ENCODE measurements at regions not wholly inside any gene's neighbourhood (a gene's known extent, or its start where the extent isn't known, plus 50 kb on each side); places are given as distances from the start of the nearest gene placed in this dataset.

- Histone ChIP-seq H3K18ac (ENCODE audit: extremely low read depth, low read length) (no peak overlapping the region), H3K14ac (ENCODE audit: insufficient read length) (no peak overlapping the region), H2BK12ac (ENCODE audit: low read depth, low read length) (no peak overlapping the region), H4K20me1 (replicated peaks in 1 of 2; ENCODE audit: control insufficient read depth in 1 of 2, insufficient read depth in 2 of 2, low read length in 2 of 2) (peaks cover 4 to 7% of the 10 kb centered on the region in 2 experiments), H2AFZ (ENCODE audit: low read length) (no peak overlapping the region), H3K4me3 (ENCODE audit: extremely low read depth in 1 of 4, insufficient read depth in 2 of 4, low read depth in 3 of 4, low read length in 4 of 4) (no peak overlapping the region), H3K79me1 (ENCODE audit: low read depth, low read length) (no peaks in the 10 kb centered on the region), H3K4me2 (ENCODE audit: insufficient read depth in 1 of 2, low read depth in 2 of 2, low read length in 2 of 2) (no peak overlapping the region), H3K9me3 (ENCODE audit: insufficient read depth in 2 of 2, low read depth in 1 of 2, low read length in 1 of 2) (peaks cover 0 to 3% of the 10 kb centered on the region in 2 experiments; a peak in 2 of 4 replicates), H2BK5ac (ENCODE audit: low read depth, low read length) (no peak overlapping the region), H2BK15ac (ENCODE audit: low read length) (no peak overlapping the region), H4K91ac (replicated peaks; ENCODE audit: insufficient read length, low read length) (no peak overlapping the region), H2BK120ac (replicated peaks; ENCODE audit: low read depth, low read length) (no peak overlapping the region), H4K8ac (ENCODE audit: extremely low read depth, insufficient read depth, low read length) (no peak overlapping the region), H3K27me3 (replicated peaks in 1 of 4; ENCODE audit: control insufficient read depth in 3 of 4, extremely low read depth in 1 of 4, insufficient read depth in 3 of 4, low read length in 3 of 4) (no peaks in the 10 kb centered on the region), H3K27ac (ENCODE audit: low read depth, low read length) (no peak overlapping the region), H3K4ac (replicated peaks; ENCODE audit: insufficient read length, low read depth, low read length) (no peak overlapping the region), H2BK20ac (ENCODE audit: low read length) (no peak overlapping the region), H3K79me2 (ENCODE audit: control insufficient read depth in 1 of 2, insufficient read depth in 2 of 2, low read length in 2 of 2) (no peaks in the 10 kb centered on the region), H3K4me1 (replicated peaks in 1 of 4; ENCODE audit: control insufficient read depth in 3 of 4, insufficient read depth in 4 of 4, low read length in 3 of 4) (peaks cover 0 to 9% (median 5%) of the 10 kb centered on the region in 4 experiments; a peak in 4 of 7 replicates), H3K23ac (ENCODE audit: insufficient read length) (no peak overlapping the region), H3K9ac (replicated peaks in 1 of 4; ENCODE audit: extremely low read depth in 1 of 4, low read depth in 3 of 4, low read length in 3 of 4) (no peak overlapping the region), H3K56ac (replicated peaks; ENCODE audit: insufficient read length, low read depth, low read length) (no peak overlapping the region), H3K36me3 (ENCODE audit: control insufficient read depth in 2 of 4, insufficient read depth in 4 of 4, low read length in 3 of 4) (peaks cover 0 to 32% (median 19%) of the 10 kb centered on the region in 4 experiments; a peak in 7 of 8 replicates), H2AK5ac (ENCODE audit: low read depth, low read length) (no peak overlapping the region), H3K23me2 (ENCODE audit: low read depth, low read length) (no peaks in the 10 kb centered on the region), H4K5ac (ENCODE audit: insufficient read length, low read depth, low read length) (no peak overlapping the region)
- ChIA-PET POLR2A (ENCODE audit: partially characterized antibody) (no interaction called here), CTCF (ENCODE audit: partially characterized antibody) (no interaction called here)
- TF ChIP-seq CBX8 (IDR thresholded peaks at IDR 0.05; ENCODE audit: borderline replicate concordance, low read depth, low read length) (no peak), RFX5 (IDR thresholded peaks at IDR 0.05; ENCODE audit: borderline replicate concordance, low read depth, low read length) (no peak), TCF12 (IDR thresholded peaks at IDR 0.05; ENCODE audit: low read depth, low read length) (no peak), GTF2F1 (IDR thresholded peaks at IDR 0.05; ENCODE audit: borderline replicate concordance, low read depth, low read length) (no peak), POU5F1 (IDR thresholded peaks at IDR 0.05; ENCODE audit: low read depth, low read length) (no peak), NRF1 (IDR thresholded peaks at IDR 0.05; ENCODE audit: low read depth, low read length) (no peak), JUN (IDR thresholded peaks at IDR 0.05; ENCODE audit: low read depth, low read length) (no peak), POLR2A (IDR thresholded peaks at IDR 0.05; ENCODE audit: control extremely low read depth in 1 of 2, low read depth in 2 of 2, low read length in 2 of 2) (no peak), BCL11A (IDR thresholded peaks at IDR 0.05; ENCODE audit: low read depth in 2 of 2, low read length in 2 of 2) (no peak), CEBPB (IDR thresholded peaks at IDR 0.05; ENCODE audit: low read depth, low read length) (no peak), JUND (IDR thresholded peaks at IDR 0.05; ENCODE audit: low read length) (no peak), PHF8 (conservative IDR thresholded peaks at IDR 0.05; ENCODE audit: low read depth, low read length) (no peak), HDAC2 (IDR thresholded peaks at IDR 0.05; ENCODE audit: borderline replicate concordance in 1 of 2, low read depth in 2 of 2, low read length in 2 of 2) (no peak)
- FAIRE-seq, result no peak
- DNase-seq (ENCODE audit: low read depth in 1 of 2, low spot score in 2 of 2), result no peak
- 100% methylated on average over 1 of the region's 1 CpG; no CpG with 5 or more reads in 1 of the 2 experiments for WGBS, 2 experiments (ENCODE audit: extremely low coverage in 1 of 2, insufficient coverage in 1 of 2, insufficient read length in 1 of 2, insufficient replicate concordance in 2 of 2, low coverage in 1 of 2, low lambda C conversion rate in 2 of 2, missing lambda C conversion rate in 1 of 2)
Measured at GRCh38 chr1:232162001-232162400, 467.9 kb downstream of the SIPA1L2 start.

Data from H1 (cell line).